HEK293 (cell line): ENCODE measurements at regions not wholly inside any gene's neighbourhood (a gene's known extent, or its start where the extent isn't known, plus 50 kb on each side); places are given as distances from the start of the nearest gene placed in this dataset.

Source experiments
- CTCF ChIA-PET: fragments of 350-600 bp; formaldehyde crosslinking; extraction: SDS; loops from one replicate; lab custom pipeline; 2021; ENCODE audit warnings: antibody characterized with exemption; lab: Yijun Ruan, JAX
- POLR2A ChIA-PET: fragments of 300-600 bp; formaldehyde crosslinking; extraction: SDS; loops from one replicate; lab custom pipeline; 2020; ENCODE audit warnings: antibody characterized with exemption, inconsistent platforms; lab: Yijun Ruan, JAX
- H3K27ac ChIP-seq: fragments of 200-500 bp; sonication (Bioruptor generic); 2 replicates; pipeline ENCODE4 v1.5.1; 2014; ENCODE audit warnings: low read depth, low read length, control low read depth, inconsistent platforms; ENCODE audit errors: extremely low read depth
- H3K36me3 ChIP-seq, 2 experiments: fragments of 200-500 bp in 1 of 2; sonication (Bioruptor generic) in 1 of 2; 1 replicate in 1 of 2; 2 replicates in 1 of 2; pipeline ENCODE4 v1.5.1; 2014 to 2017; ENCODE audit warnings: inconsistent platforms in 2 of 2, low read length in 2 of 2; ENCODE audit not compliant: control insufficient read depth in 2 of 2, insufficient read depth in 1 of 2
- H3K4me1 ChIP-seq: fragments of 200-500 bp; sonication (Bioruptor generic); 2 replicates; pipeline ENCODE4 v1.5.1; 2014; ENCODE audit warnings: mild to moderate bottlenecking, low read length, inconsistent platforms; ENCODE audit not compliant: control insufficient read depth, insufficient read depth
- H3K4me3 ChIP-seq: 2 replicates; pipeline ENCODE4 v1.5.1; 2011; ENCODE audit warnings: low read depth, mild to moderate bottlenecking, control low read depth, low read length, moderate library complexity
- H3K9me3 ChIP-seq: fragments of 200-500 bp; sonication (Bioruptor generic); 2 replicates; pipeline ENCODE4 v1.5.1; 2014; ENCODE audit warnings: low read depth, low read length, inconsistent platforms; ENCODE audit not compliant: control insufficient read depth, insufficient read depth
- KLF16 ChIP-seq: fragments of 450-650 bp; formaldehyde crosslinking; IDR thresholded peaks from 2 replicates; pipeline ENCODE4 v1.5.1; 2017; ENCODE audit warnings: missing biosample characterization, missing genetic modification characterization
- PRDM1 ChIP-seq: fragments of 450-650 bp; formaldehyde crosslinking; IDR thresholded peaks from 2 replicates; pipeline ENCODE4; 2016; ENCODE audit warnings: missing biosample characterization, missing genetic modification characterization
- TRIM28 ChIP-seq: IDR thresholded peaks from 2 replicates; pipeline ENCODE4 v1.6.1; 2011; ENCODE audit warnings: low read length, control low read depth, borderline replicate concordance
- WT1 ChIP-seq: fragments of 450-650 bp; formaldehyde crosslinking; IDR thresholded peaks from 2 replicates; pipeline ENCODE4 v1.5.1; 2016; ENCODE audit warnings: missing biosample characterization, missing genetic modification characterization
- ZBTB11 ChIP-seq: fragments of 450-650 bp; formaldehyde crosslinking; conservative IDR thresholded peaks from 2 replicates; pipeline ENCODE4 v1.5.1; 2016; ENCODE audit warnings: low read depth, missing biosample characterization, missing genetic modification characterization
- ZFHX2 ChIP-seq: fragments of 450-650 bp; formaldehyde crosslinking; conservative IDR thresholded peaks from 2 replicates; pipeline ENCODE4 v1.5.1; 2016; ENCODE audit warnings: missing biosample characterization, missing genetic modification characterization
- ZNF138 ChIP-seq: fragments of 450-650 bp; formaldehyde crosslinking; IDR thresholded peaks from 2 replicates; pipeline ENCODE4 v1.5.1; 2016; ENCODE audit warnings: missing biosample characterization, missing genetic modification characterization, borderline replicate concordance
- ZNF16 ChIP-seq: fragments of 450-650 bp; formaldehyde crosslinking; IDR thresholded peaks from 2 replicates; pipeline ENCODE4 v1.5.1; 2016; ENCODE audit warnings: low read depth, missing biosample characterization, missing genetic modification characterization
- ZNF23 ChIP-seq: fragments of 450-650 bp; formaldehyde crosslinking; IDR thresholded peaks from 2 replicates; pipeline ENCODE4 v1.5.1; 2016; ENCODE audit warnings: missing biosample characterization, missing genetic modification characterization, borderline replicate concordance
- ZNF239 ChIP-seq: fragments of 450-650 bp; formaldehyde crosslinking; IDR thresholded peaks from 2 replicates; pipeline ENCODE4 v1.5.1; 2016; ENCODE audit warnings: missing biosample characterization, missing genetic modification characterization
- ZNF292 ChIP-seq: fragments of 450-650 bp; formaldehyde crosslinking; IDR thresholded peaks from 2 replicates; pipeline ENCODE4 v1.5.1; 2016; ENCODE audit warnings: low read depth, missing biosample characterization, missing genetic modification characterization, borderline replicate concordance
- ZNF350 ChIP-seq: fragments of 450-650 bp; formaldehyde crosslinking; IDR thresholded peaks from 2 replicates; pipeline ENCODE4 v1.5.0; 2017; ENCODE audit warnings: missing biosample characterization, mild to moderate bottlenecking, missing genetic modification characterization
- ZNF354C ChIP-seq: fragments of 450-650 bp; formaldehyde crosslinking; IDR thresholded peaks from 2 replicates; pipeline ENCODE4 v1.5.1; 2016; ENCODE audit warnings: missing biosample characterization, missing genetic modification characterization, low read depth, borderline replicate concordance
- ZNF433 ChIP-seq: fragments of 450-650 bp; formaldehyde crosslinking; IDR thresholded peaks from 2 replicates; pipeline ENCODE4 v1.5.1; 2016; ENCODE audit warnings: missing biosample characterization, missing genetic modification characterization, low read depth
- ZNF623 ChIP-seq: fragments of 450-650 bp; formaldehyde crosslinking; IDR thresholded peaks from 2 replicates; pipeline ENCODE4 v1.5.1; 2016; ENCODE audit warnings: missing biosample characterization, missing genetic modification characterization
- ZNF677 ChIP-seq: fragments of 450-650 bp; IDR thresholded peaks from 2 replicates; pipeline ENCODE4 v1.5.0; 2018; ENCODE audit warnings: missing biosample characterization, mild to moderate bottlenecking, missing genetic modification characterization, moderate library complexity
- ZNF707 ChIP-seq: fragments of 450-650 bp; formaldehyde crosslinking; IDR thresholded peaks from 2 replicates; pipeline ENCODE4 v1.5.1; 2016; ENCODE audit warnings: missing biosample characterization, missing genetic modification characterization
- ZNF777 ChIP-seq: fragments of 450-650 bp; formaldehyde crosslinking; IDR thresholded peaks from 2 replicates; pipeline ENCODE4 v1.5.1; 2017; ENCODE audit warnings: missing biosample characterization, missing genetic modification characterization, borderline replicate concordance
- ZXDB ChIP-seq: fragments of 450-650 bp; formaldehyde crosslinking; IDR thresholded peaks from 2 replicates; pipeline ENCODE4 v1.5.1; 2016; ENCODE audit warnings: missing biosample characterization, missing genetic modification characterization
- TF ChIP-seq, protein P1 (sequence below): fragments of 450-650 bp; formaldehyde crosslinking; optimal IDR thresholded peaks from 2 replicates; pipeline ENCODE3; 2016; ENCODE audit warnings: missing biosample characterization, mild to moderate bottlenecking, missing genetic modification characterization
- TF ChIP-seq, protein P2 (sequence below): fragments of 450-650 bp; IDR thresholded peaks from 2 replicates; pipeline ENCODE4 v1.5.1; 2018; ENCODE audit warnings: missing biosample characterization, mild to moderate bottlenecking, missing genetic modification characterization

DNA sequence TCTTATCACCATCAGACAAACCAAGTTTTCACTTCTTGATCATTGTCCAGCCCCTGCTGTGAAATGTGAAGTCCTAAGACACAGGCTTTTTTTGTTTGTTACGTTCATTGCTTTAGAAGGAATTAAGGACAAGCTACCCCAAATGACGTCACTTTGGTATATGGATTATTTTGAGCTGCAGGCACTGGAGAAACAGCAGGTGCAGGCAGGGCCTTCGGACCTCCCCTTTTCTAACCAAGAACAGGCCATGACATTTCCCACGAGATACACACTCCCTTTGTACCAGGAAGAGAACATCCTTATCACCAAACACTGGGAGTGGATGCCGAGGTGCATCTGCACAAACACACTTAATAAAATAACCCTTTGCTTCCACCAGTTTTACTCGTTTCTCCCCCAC, 418.0 kb upstream of the SULF2 start (continued):
- TF ChIP-seq ZBTB11 = no peak
- no peak for TF ChIP-seq ZFHX2 (tag by site-specific recombination)
- TF ChIP-seq ZNF138 (tag by site-specific recombination) = no peak
- TF ChIP-seq, all 188 proteins: peak for 0

DNA sequence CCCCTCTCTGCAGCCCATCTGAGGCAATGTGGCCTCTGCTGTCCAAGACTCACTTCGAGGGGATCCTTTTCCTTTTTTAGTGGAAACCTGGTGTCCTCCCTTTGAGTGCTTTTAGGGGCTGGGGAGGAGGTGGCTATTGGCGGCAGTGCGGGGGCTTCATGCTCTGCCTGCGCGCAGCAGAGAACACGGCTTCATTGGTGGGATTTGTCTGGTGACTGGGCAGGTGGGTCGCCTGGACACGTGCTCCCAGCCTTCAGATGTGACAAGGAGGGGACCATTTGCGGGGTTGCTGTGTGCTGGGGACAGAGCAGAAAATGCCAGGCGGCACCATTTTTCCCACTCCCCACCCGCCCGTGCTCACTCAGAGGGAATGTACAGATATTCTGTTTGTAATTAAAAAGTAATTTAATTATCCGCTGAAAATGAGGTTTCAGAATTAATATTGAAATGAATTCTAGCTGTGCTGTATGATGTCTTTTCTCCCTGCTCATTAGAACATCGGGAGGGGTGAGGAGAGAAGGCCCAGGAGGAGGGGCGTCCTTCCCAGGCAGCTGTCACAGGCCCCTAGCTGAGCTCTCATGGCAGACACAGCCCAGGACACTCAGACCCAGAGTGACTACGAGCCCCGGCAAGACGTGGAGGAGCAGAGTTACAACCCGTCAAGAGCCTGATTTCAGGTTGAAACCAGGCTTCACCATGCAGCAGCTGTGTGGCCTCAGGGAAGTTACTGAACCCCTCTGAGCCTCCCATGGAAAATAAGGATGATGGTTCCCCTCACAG, 417.2 kb upstream of the SULF2 start:
- POLR2A ChIA-PET = no interaction called here
- H3K9me3 ChIP-seq = no peaks in the 10 kb centered on the region
- no peaks in the 10 kb centered on the region for H3K4me1 ChIP-seq
- H3K4me3 ChIP-seq = no peak overlapping the region
- no peak for TF ChIP-seq ZNF354C
- no peak for TF ChIP-seq ZNF777 (tag by site-specific recombination)
- no peak for TF ChIP-seq ZBTB11
- TF ChIP-seq, protein P1, sequence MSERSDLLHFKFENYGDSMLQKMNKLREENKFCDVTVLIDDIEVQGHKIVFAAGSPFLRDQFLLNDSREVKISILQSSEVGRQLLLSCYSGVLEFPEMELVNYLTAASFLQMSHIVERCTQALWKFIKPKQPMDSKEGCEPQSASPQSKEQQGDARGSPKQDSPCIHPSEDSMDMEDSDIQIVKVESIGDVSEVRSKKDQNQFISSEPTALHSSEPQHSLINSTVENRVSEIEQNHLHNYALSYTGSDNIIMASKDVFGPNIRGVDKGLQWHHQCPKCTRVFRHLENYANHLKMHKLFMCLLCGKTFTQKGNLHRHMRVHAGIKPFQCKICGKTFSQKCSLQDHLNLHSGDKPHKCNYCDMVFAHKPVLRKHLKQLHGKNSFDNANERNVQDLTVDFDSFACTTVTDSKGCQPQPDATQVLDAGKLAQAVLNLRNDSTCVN (tag by site-specific recombination) = no peak
- TF ChIP-seq ZNF433 = no peak
- no peaks in the 10 kb centered on the region for H3K36me3 ChIP-seq
- no peak overlapping the region for H3K27ac ChIP-seq
- CTCF ChIA-PET = interaction anchor here (0.9 to 1.3 kb wide), 2 partner anchors 15 to 418 kb away, joined by 3 to 8 read pairs; no protein-coding TSS in a partner anchor

DNA sequence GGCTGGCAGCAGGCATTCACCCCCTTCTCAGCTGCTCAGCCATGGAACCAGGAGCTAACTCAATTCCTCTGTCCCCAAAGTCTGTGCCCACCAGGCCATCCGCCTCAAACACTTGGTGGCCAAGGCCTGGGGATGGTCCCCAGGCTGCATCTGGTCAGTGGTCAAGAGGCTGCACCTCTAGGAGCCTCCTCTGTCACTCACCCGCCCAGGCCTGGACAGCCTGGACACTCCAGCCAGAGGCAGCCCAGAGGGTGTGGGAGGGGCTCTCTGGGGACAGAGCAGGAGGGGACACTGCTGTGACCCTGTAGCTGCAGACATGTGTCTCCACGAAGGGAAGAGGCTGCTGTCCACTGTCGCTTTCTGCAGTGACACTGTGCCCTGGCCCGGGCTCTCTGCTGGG, 416.6 kb upstream of the SULF2 start:
- no peaks in the 10 kb centered on the region for H3K36me3 ChIP-seq
- CTCF ChIA-PET = no interaction called here
- no peak overlapping the region for H3K27ac ChIP-seq
- POLR2A ChIA-PET = no interaction called here
- TF ChIP-seq ZNF350 (tag by site-specific recombination) (no peak), ZNF677 (tag by site-specific recombination) (no peak), KLF16 (no peak), WT1 (tag by site-specific recombination) (no peak), ZXDB (tag by site-specific recombination) (no peak), ZNF23 (tag by site-specific recombination) (no peak), ZNF292 (tag by site-specific recombination) (no peak), ZNF623 (tag by site-specific recombination) (no peak), ZNF707 (tag by site-specific recombination) (no peak), ZNF16 (tag by site-specific recombination) (no peak), TRIM28 (no peak), ZNF239 (tag by site-specific recombination) (no peak), PRDM1 (tag by site-specific recombination) (no peak)
- TF ChIP-seq, protein P2, sequence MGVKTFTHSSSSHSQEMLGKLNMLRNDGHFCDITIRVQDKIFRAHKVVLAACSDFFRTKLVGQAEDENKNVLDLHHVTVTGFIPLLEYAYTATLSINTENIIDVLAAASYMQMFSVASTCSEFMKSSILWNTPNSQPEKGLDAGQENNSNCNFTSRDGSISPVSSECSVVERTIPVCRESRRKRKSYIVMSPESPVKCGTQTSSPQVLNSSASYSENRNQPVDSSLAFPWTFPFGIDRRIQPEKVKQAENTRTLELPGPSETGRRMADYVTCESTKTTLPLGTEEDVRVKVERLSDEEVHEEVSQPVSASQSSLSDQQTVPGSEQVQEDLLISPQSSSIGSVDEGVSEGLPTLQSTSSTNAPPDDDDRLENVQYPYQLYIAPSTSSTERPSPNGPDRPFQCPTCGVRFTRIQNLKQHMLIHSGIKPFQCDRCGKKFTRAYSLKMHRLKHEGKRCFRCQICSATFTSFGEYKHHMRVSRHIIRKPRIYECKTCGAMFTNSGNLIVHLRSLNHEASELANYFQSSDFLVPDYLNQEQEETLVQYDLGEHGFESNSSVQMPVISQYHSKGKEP (tag by site-specific recombination) = no peak
- no peaks in the 10 kb centered on the region for H3K4me1 ChIP-seq
- no peak overlapping the region for H3K4me3 ChIP-seq
- H3K9me3 ChIP-seq = no peaks in the 10 kb centered on the region
